ENCODE measurements at regions not wholly inside any gene's neighbourhood (a gene's known extent, or its start where the extent isn't known, plus 50 kb on each side); places are given as distances from the start of the nearest gene placed in this dataset.

- ChIA-PET POLR2A (no interaction called here), CTCF (no interaction called here)
- DNase-seq (ENCODE audit: extremely low spot score): no peak
- TF ChIP-seq NFRKB (IDR thresholded peaks at IDR 0.05): no peak
- TF ChIP-seq FOXM1 (IDR thresholded peaks at IDR 0.05; ENCODE audit: borderline replicate concordance): no peak
- TF ChIP-seq PKNOX1 (IDR thresholded peaks at IDR 0.05): no peak
- TF ChIP-seq LEF1 (IDR thresholded peaks at IDR 0.05; ENCODE audit: borderline replicate concordance): no peak
- no peak for TF ChIP-seq FOXA1 (IDR thresholded peaks at IDR 0.05)
- no peak for TF ChIP-seq ARNT (IDR thresholded peaks at IDR 0.05)
- no peak for TF ChIP-seq L3MBTL2 (conservative IDR thresholded peaks at IDR 0.05)
- TF ChIP-seq SP1 (IDR thresholded peaks at IDR 0.05): no peak
- no peak for TF ChIP-seq BHLHE40 (IDR thresholded peaks at IDR 0.05; ENCODE audit: borderline replicate concordance)
- no peak for TF ChIP-seq HDGF (IDR thresholded peaks at IDR 0.05; ENCODE audit: borderline replicate concordance)
- no peak for TF ChIP-seq ZNF384 (IDR thresholded peaks at IDR 0.05)
- no peak for TF ChIP-seq SUZ12 (IDR thresholded peaks at IDR 0.05)
- TF ChIP-seq CTBP1 (IDR thresholded peaks at IDR 0.05; ENCODE audit: borderline replicate concordance): no peak
- no peak for TF ChIP-seq FOXK2 (IDR thresholded peaks at IDR 0.05)
These were observed 161.4 kb upstream of the ZNF462 start for GRCh38 chr9:106701611-106702010.

GRCh38 chr9:106704056-106704615 is 158.8 kb upstream of the ZNF462 start:
- no peak for DNase-seq (ENCODE audit: extremely low spot score)
- no peak for TF ChIP-seq ZNF384 (IDR thresholded peaks at IDR 0.05)
- no peak for TF ChIP-seq FOXA1 (IDR thresholded peaks at IDR 0.05)
- TF ChIP-seq ARNT (IDR thresholded peaks at IDR 0.05): no peak
- no peak for TF ChIP-seq HDGF (IDR thresholded peaks at IDR 0.05; ENCODE audit: borderline replicate concordance)
- ChIA-PET CTCF (no interaction called here), POLR2A (no interaction called here)

GRCh38 chr9:106707291-106707690 is 155.7 kb upstream of the ZNF462 start:
- DNase-seq (ENCODE audit: extremely low spot score): no peak
- POLR2A ChIA-PET: no interaction called here
- TF ChIP-seq ARNT (IDR thresholded peaks at IDR 0.05): no peak
- CTCF ChIA-PET: no interaction called here

- CTCF ChIA-PET: interaction anchor here (0.6 kb wide), 1 partner anchor 12 kb away, joined by 3 read pairs; no protein-coding TSS in a partner anchor
- TF ChIP-seq TARDBP (IDR thresholded peaks at IDR 0.05) (no peak), FOXM1 (IDR thresholded peaks at IDR 0.05; ENCODE audit: borderline replicate concordance) (no peak), ARNT (IDR thresholded peaks at IDR 0.05) (no peak), NFRKB (IDR thresholded peaks at IDR 0.05) (no peak), HDGF (IDR thresholded peaks at IDR 0.05; ENCODE audit: borderline replicate concordance) (no peak), CTBP1 (IDR thresholded peaks at IDR 0.05; ENCODE audit: borderline replicate concordance) (no peak), FOXK2 (IDR thresholded peaks at IDR 0.05) (no peak), SUZ12 (IDR thresholded peaks at IDR 0.05) (no peak), SP1 (IDR thresholded peaks at IDR 0.05) (no peak), BHLHE40 (IDR thresholded peaks at IDR 0.05; ENCODE audit: borderline replicate concordance) (no peak), ZNF384 (IDR thresholded peaks at IDR 0.05) (no peak), ELF4 (IDR thresholded peaks at IDR 0.05) (no peak), LEF1 (IDR thresholded peaks at IDR 0.05; ENCODE audit: borderline replicate concordance) (no peak), L3MBTL2 (conservative IDR thresholded peaks at IDR 0.05) (no peak), PKNOX1 (IDR thresholded peaks at IDR 0.05) (no peak), FOXA1 (IDR thresholded peaks at IDR 0.05) (no peak)
- no peak for DNase-seq (ENCODE audit: extremely low spot score)
- POLR2A ChIA-PET: no interaction called here
These were observed 155.1 kb upstream of the ZNF462 start for GRCh38 chr9:106707738-106708474.

GRCh38 chr9:106708475-106709146 is 154.4 kb upstream of the ZNF462 start:
- CTCF ChIA-PET: interaction anchor here (0.6 kb wide), 1 partner anchor 13 kb away, joined by 3 read pairs; no protein-coding TSS in a partner anchor
- DNase-seq (ENCODE audit: extremely low spot score): no peak
- POLR2A ChIA-PET: no interaction called here
- TF ChIP-seq HDGF (IDR thresholded peaks at IDR 0.05; ENCODE audit: borderline replicate concordance): no peak

- TF ChIP-seq TARDBP (IDR thresholded peaks at IDR 0.05) (no peak), CTBP1 (IDR thresholded peaks at IDR 0.05; ENCODE audit: borderline replicate concordance) (no peak), ARNT (IDR thresholded peaks at IDR 0.05) (no peak), HDGF (IDR thresholded peaks at IDR 0.05; ENCODE audit: borderline replicate concordance) (no peak), FOXK2 (IDR thresholded peaks at IDR 0.05) (no peak), BHLHE40 (IDR thresholded peaks at IDR 0.05; ENCODE audit: borderline replicate concordance) (no peak), PKNOX1 (IDR thresholded peaks at IDR 0.05) (no peak), ELF4 (IDR thresholded peaks at IDR 0.05) (no peak), FOXA1 (IDR thresholded peaks at IDR 0.05) (no peak)
- CTCF ChIA-PET: no interaction called here
- POLR2A ChIA-PET: no interaction called here
- no peak for DNase-seq (ENCODE audit: extremely low spot score)
These were observed 150.7 kb upstream of the ZNF462 start for GRCh38 chr9:106712279-106712678.
